ENCODE measurements at regions not wholly inside any gene's neighbourhood (a gene's known extent, or its start where the extent isn't known, plus 50 kb on each side); places are given as distances from the start of the nearest gene placed in this dataset.

DNA sequence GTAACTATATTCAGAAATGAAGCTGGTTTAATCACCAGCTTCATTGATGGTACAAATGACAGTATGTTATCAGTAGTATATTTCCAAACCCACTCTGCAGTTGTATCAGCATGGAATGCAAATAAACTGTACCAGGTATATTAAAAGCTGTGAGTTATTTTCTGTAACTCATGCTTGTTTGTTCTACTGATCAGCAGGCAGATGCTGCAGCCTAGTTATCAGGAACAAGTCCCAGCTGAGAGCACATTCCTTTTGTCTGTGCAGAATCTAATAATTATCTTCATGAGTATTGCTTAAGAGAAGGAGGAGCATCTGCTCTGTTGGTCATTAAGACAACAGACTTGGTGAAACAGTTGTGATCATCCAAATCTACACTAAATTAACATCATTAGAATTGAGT, 1331.1 kb downstream of the MRPL39 start:
- no peak for TF ChIP-seq CREB1 (CRISPR knock-in tag; IDR thresholded peaks at IDR 0.05; ENCODE audit: low read depth)
- TF ChIP-seq, protein P1, sequence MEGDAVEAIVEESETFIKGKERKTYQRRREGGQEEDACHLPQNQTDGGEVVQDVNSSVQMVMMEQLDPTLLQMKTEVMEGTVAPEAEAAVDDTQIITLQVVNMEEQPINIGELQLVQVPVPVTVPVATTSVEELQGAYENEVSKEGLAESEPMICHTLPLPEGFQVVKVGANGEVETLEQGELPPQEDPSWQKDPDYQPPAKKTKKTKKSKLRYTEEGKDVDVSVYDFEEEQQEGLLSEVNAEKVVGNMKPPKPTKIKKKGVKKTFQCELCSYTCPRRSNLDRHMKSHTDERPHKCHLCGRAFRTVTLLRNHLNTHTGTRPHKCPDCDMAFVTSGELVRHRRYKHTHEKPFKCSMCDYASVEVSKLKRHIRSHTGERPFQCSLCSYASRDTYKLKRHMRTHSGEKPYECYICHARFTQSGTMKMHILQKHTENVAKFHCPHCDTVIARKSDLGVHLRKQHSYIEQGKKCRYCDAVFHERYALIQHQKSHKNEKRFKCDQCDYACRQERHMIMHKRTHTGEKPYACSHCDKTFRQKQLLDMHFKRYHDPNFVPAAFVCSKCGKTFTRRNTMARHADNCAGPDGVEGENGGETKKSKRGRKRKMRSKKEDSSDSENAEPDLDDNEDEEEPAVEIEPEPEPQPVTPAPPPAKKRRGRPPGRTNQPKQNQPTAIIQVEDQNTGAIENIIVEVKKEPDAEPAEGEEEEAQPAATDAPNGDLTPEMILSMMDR (conservative IDR thresholded peaks at IDR 0.05; ENCODE audit: low read depth in 2 of 2): no peak
- no peak for TF ChIP-seq POLR2AphosphoS5 (IDR thresholded peaks at IDR 0.05; ENCODE audit: low read depth)
- TF ChIP-seq EZH2phosphoT487 (IDR thresholded peaks at IDR 0.05; ENCODE audit: unreplicated experiment): no peak
- TF ChIP-seq, protein P2, sequence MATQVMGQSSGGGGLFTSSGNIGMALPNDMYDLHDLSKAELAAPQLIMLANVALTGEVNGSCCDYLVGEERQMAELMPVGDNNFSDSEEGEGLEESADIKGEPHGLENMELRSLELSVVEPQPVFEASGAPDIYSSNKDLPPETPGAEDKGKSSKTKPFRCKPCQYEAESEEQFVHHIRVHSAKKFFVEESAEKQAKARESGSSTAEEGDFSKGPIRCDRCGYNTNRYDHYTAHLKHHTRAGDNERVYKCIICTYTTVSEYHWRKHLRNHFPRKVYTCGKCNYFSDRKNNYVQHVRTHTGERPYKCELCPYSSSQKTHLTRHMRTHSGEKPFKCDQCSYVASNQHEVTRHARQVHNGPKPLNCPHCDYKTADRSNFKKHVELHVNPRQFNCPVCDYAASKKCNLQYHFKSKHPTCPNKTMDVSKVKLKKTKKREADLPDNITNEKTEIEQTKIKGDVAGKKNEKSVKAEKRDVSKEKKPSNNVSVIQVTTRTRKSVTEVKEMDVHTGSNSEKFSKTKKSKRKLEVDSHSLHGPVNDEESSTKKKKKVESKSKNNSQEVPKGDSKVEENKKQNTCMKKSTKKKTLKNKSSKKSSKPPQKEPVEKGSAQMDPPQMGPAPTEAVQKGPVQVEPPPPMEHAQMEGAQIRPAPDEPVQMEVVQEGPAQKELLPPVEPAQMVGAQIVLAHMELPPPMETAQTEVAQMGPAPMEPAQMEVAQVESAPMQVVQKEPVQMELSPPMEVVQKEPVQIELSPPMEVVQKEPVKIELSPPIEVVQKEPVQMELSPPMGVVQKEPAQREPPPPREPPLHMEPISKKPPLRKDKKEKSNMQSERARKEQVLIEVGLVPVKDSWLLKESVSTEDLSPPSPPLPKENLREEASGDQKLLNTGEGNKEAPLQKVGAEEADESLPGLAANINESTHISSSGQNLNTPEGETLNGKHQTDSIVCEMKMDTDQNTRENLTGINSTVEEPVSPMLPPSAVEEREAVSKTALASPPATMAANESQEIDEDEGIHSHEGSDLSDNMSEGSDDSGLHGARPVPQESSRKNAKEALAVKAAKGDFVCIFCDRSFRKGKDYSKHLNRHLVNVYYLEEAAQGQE (IDR thresholded peaks at IDR 0.05; ENCODE audit: unreplicated experiment): no peak
- no peak for TF ChIP-seq JUNB (IDR thresholded peaks at IDR 0.05; ENCODE audit: unreplicated experiment)
- no peak for TF ChIP-seq EZH2 (IDR thresholded peaks at IDR 0.05; ENCODE audit: low read depth, unreplicated experiment)
- TF ChIP-seq, protein P3, sequence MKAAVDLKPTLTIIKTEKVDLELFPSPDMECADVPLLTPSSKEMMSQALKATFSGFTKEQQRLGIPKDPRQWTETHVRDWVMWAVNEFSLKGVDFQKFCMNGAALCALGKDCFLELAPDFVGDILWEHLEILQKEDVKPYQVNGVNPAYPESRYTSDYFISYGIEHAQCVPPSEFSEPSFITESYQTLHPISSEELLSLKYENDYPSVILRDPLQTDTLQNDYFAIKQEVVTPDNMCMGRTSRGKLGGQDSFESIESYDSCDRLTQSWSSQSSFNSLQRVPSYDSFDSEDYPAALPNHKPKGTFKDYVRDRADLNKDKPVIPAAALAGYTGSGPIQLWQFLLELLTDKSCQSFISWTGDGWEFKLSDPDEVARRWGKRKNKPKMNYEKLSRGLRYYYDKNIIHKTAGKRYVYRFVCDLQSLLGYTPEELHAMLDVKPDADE (IDR thresholded peaks at IDR 0.05): no peak
- no peak for TF ChIP-seq ZNF331 (CRISPR knock-in tag; IDR thresholded peaks at IDR 0.05; ENCODE audit: low read depth)

Data from GM23338 (cell line).